GM13976 (cell line): ENCODE measurements at regions not wholly inside any gene's neighbourhood (a gene's known extent, or its start where the extent isn't known, plus 50 kb on each side); places are given as distances from the start of the nearest gene placed in this dataset.

Experiments
- DNase-seq: peaks from one replicate; pipeline ENCODE4 v3.0.0; 2012; ENCODE audit warnings: low spot score
- CTCF ChIP-seq: IDR thresholded peaks from 2 replicates; pipeline ENCODE4 v1.5.1; 2012; ENCODE audit warnings: borderline replicate concordance, mild to moderate bottlenecking; ENCODE audit not compliant: insufficient read depth; ENCODE audit errors: extremely low read depth, missing control alignments, control extremely low read depth
- in situ Hi-C: fragments of 300-500 bp; cut with MboI; formaldehyde crosslinking; loops from one replicate; pipeline ENCODE4 v1.12.0; 2022; ENCODE audit warnings: low sequenced_read_pairs, mixed read lengths, inconsistent platforms; ENCODE audit not compliant: unreplicated experiment

GRCh38 chr6:23678626-23679025, 447.4 kb upstream of the NRSN1 start:
- TF ChIP-seq CTCF: no peak
- in situ Hi-C loops: no loop called here
- DNase-seq: no peak

DNA sequence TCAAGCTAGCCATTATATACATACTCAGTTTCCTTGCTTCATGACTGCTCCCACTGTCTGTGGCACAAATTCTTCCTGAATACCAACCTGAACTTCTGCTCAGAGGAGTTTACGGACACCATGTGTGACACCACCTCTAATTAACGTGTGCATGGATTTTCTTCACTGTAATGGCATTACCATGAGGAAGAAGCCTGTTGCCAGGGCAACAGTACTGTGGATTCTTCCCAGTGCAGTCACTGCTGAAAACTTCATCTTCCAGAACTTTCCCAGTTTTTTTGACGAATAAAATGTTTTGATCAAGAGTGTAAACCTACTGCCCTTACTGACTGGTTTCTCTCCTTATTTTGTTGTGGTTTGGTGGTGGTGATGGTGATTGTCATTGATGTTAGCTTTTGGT, 444.3 kb upstream of the NRSN1 start:
- DNase-seq: no peak
- no peak for TF ChIP-seq CTCF
- in situ Hi-C loops: no loop called here

GRCh38 chr6:23688650-23689049, 437.4 kb upstream of the NRSN1 start:
- no peak for TF ChIP-seq CTCF
- in situ Hi-C loops: no loop called here
- no peak for DNase-seq

GRCh38 chr6:23690453-23691049, 435.5 kb upstream of the NRSN1 start:
- no peak for DNase-seq
- TF ChIP-seq CTCF: no peak
- in situ Hi-C loops: no loop called here

- DNase-seq: no peak
- in situ Hi-C loops: no loop called here
- no peak for TF ChIP-seq CTCF
Measured at GRCh38 chr6:23692184-23692583, 433.8 kb upstream of the NRSN1 start.

DNA sequence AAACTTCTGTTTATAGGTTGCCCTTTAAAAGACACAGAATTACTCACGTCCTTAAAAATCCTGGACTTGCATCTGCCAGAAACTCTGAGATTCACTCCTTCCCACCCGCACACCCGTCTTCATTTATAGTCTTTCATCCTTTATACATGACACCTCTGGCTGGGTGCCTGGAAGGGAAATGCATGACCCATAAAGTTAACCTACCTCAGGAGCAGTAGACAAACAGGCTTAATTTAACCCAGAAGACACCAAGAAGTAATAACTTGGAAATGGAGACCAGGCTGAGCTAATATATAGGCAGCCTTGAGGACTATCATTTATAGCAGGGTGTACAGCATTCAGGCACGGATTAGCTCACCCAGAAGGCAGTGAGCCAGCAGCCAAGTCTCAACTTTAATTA, 429.0 kb upstream of the NRSN1 start:
- no peak for DNase-seq
- in situ Hi-C loops: no loop called here
- TF ChIP-seq CTCF: no peak

GRCh38 chr6:23704479-23705052, 421.4 kb upstream of the NRSN1 start:
- TF ChIP-seq CTCF: no peak
- in situ Hi-C loops: no loop called here
- no peak for DNase-seq
